ENCODE measurements at regions not wholly inside any gene's neighbourhood (a gene's known extent, or its start where the extent isn't known, plus 50 kb on each side); places are given as distances from the start of the nearest gene placed in this dataset.

DNA sequence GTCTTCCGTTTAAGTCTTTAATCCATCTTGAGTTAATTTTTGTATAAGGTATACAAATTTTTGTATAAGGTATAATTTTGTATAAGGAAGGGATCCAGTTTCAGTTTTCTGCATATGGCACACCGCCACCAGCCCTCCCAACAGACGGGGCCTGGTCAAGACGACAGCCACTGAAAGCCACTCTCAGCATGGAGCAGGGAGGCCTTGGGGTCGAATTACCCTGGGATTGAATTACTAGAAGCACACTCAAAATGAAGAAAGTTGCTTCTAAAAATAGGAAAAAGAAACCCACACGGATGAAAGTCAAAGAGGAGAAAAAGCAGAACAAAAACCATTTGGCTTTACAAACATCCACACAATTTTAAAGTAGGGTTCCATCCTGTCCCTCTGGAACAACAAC, 586.2 kb upstream of the ADAMTS16 start:
- WGBS, 2 donors: 39 to 53% methylated on average over 6 of the region's 6 CpGs
- Histone ChIP-seq H3K27me3 (no peaks in the 10 kb centered on the region), H3K4me3 (no peak overlapping the region), H3K4me1 (no peaks in the 10 kb centered on the region), H3K9me3 (no peaks in the 10 kb centered on the region), H3K36me3 (no peaks in the 10 kb centered on the region), H3K27ac (no peak overlapping the region)
- no peak for DNase-seq
- no peak for FAIRE-seq
- intact Hi-C loops (cut with DNase I): no loop called here
- no peak for ATAC-seq
- TF ChIP-seq, protein P1, sequence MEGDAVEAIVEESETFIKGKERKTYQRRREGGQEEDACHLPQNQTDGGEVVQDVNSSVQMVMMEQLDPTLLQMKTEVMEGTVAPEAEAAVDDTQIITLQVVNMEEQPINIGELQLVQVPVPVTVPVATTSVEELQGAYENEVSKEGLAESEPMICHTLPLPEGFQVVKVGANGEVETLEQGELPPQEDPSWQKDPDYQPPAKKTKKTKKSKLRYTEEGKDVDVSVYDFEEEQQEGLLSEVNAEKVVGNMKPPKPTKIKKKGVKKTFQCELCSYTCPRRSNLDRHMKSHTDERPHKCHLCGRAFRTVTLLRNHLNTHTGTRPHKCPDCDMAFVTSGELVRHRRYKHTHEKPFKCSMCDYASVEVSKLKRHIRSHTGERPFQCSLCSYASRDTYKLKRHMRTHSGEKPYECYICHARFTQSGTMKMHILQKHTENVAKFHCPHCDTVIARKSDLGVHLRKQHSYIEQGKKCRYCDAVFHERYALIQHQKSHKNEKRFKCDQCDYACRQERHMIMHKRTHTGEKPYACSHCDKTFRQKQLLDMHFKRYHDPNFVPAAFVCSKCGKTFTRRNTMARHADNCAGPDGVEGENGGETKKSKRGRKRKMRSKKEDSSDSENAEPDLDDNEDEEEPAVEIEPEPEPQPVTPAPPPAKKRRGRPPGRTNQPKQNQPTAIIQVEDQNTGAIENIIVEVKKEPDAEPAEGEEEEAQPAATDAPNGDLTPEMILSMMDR (IDR thresholded peaks at IDR 0.05): no peak

DNA sequence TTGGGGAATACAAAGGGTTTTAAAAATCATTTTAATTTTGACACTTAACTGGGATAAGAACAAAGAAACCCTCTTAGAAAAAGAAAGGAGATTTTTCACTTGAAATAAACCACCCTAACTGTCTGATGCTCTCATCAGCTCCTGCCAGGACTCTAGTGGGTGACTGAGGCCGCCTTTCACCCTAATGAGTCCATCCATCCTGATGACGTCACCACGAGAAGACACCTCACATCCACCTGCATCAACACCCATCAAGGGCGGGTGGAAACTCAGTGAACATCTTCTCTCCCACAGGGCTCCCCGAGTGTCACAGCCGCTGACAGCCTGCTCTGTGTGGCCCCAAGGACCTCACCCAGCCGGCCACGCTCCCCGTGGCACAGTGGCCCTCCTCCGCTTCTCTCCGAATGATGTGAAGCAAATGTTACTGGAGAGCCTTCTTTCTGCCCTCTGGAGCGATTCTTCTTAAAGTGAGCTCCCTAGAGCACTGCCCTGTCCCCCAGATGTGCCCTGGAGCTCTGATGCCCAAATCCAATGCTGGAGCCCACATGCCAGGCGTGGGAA, 584.3 kb upstream of the ADAMTS16 start:
- no peak for FAIRE-seq
- ATAC-seq: no peak
- no peak overlapping the region for H3K27ac ChIP-seq
- intact Hi-C loops (cut with DNase I): no loop called here
- no peak overlapping the region for H3K4me3 ChIP-seq
- 61 to 73% methylated on average over 13 of the region's 13 CpGs for WGBS, 2 donors
- H3K9me3 ChIP-seq: no peaks in the 10 kb centered on the region
- no peaks in the 10 kb centered on the region for H3K4me1 ChIP-seq
- no peaks in the 10 kb centered on the region for H3K36me3 ChIP-seq
- TF ChIP-seq, protein P1 (IDR thresholded peaks at IDR 0.05): no peak
- H3K27me3 ChIP-seq: no peaks in the 10 kb centered on the region
- DNase-seq: no peak

DNA sequence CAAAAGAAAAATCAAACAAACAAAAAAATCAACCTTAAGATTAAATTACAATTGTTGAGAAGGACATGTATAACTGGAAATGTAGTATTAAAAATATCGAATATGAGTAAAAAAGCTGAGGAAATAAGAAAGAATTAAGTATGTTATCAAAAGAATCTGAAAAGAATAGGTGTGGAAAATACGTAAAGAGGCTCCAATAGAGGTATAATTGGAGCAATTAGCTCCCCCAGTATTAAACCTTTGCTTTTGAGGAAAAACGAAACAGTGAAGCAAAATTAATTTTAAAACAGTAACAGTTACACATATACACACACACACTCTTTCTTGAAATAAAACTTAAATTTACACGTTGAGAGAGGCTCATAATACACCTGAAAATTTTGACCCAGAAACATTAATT, 578.7 kb upstream of the ADAMTS16 start:
- DNase-seq (no peak), FAIRE-seq (no peak), ATAC-seq (no peak)
- intact Hi-C loops (cut with DNase I): no loop called here
- H3K4me3 ChIP-seq: no peak overlapping the region
- TF ChIP-seq, protein P1 (IDR thresholded peaks at IDR 0.05): no peak
- H3K27ac ChIP-seq: no peak overlapping the region
- WGBS, 2 donors: 46 to 49% methylated on average over 4 of the region's 4 CpGs
- peaks cover 0 to 4% (median 0%) of the 10 kb centered on the region in 4 donors for H3K27me3 ChIP-seq
- no peaks in the 10 kb centered on the region for H3K4me1 ChIP-seq
- no peaks in the 10 kb centered on the region for H3K9me3 ChIP-seq
- H3K36me3 ChIP-seq: no peaks in the 10 kb centered on the region

DNA sequence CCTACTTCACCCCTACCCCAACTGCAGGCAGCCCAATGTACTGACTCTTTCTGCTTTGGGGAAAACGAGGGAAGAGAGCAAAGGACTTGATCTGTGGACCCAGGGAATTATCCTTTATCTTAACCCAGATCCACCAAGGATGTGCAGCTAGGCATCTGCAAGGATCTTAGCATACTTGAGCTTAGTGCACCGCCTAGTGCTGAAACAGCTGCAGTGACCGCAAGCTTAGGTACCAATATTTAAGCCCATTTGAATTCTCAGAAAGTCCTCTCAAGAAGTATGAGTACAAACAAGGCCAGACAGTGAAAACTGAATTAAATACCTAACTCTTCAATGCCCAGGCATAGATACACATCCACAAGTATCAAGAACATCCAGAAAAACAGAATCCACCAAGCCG, 576.7 kb upstream of the ADAMTS16 start:
- H3K9me3 ChIP-seq: no peaks in the 10 kb centered on the region
- TF ChIP-seq, protein P1 (IDR thresholded peaks at IDR 0.05): no peak
- intact Hi-C loops (cut with DNase I): no loop called here
- H3K4me3 ChIP-seq: no peak overlapping the region
- ATAC-seq (no peak), DNase-seq (no peak), FAIRE-seq (no peak)
- no peaks in the 10 kb centered on the region for H3K36me3 ChIP-seq
- 41 to 51% methylated on average over 4 of the region's 4 CpGs for WGBS, 2 donors
- H3K4me1 ChIP-seq: no peaks in the 10 kb centered on the region
- H3K27me3 ChIP-seq: peaks cover 0 to 4% (median 0%) of the 10 kb centered on the region in 4 donors
- no peak overlapping the region for H3K27ac ChIP-seq

DNA sequence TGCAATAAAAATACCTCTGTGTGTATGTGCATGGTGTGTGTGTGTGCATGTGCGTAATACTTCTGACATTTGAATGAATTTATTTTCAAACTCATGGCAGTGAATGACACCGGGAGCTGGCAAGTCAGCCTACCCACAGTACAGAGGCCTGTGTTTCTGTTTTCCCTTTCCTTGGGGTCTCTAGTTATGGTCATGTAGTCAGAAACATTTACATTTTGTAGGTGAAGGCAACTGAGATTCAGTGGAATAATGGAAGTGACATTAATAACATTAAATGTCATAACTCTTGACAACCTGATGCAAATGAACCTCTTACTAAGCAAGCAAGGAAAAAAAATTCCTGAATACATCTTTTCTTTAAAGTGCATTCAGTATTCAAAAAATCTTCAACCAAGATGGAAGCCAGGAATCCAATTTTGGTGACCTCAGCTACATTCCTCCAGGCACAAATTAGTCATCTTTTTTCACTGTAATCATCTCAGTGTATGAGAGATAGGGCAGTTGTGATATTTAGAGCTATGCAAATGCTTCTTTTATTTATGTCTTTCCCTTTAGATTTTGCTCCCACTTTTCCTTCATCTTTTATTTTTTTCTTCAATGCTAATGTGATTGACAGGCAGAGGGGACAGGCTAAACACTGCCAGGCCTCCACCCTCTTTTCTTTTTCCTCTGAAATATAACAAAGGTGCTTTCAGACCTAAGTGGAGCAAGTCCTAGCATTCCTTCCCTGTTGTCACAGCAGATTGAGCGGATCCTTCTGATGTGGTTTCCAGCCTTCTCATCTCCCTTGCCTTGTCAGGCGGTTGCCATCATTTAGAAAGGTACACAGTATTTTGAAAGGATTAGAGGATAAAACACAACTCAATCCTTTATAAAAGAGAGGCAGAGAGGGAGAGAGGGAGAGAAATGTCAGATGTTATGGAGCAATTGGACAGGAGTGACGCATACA, 569.8 kb upstream of the ADAMTS16 start:
- Histone ChIP-seq H3K36me3 (no peaks in the 10 kb centered on the region), H3K9me3 (no peaks in the 10 kb centered on the region), H3K27ac (no peak overlapping the region), H3K4me1 (no peaks in the 10 kb centered on the region), H3K4me3 (no peak overlapping the region), H3K27me3 (no peaks in the 10 kb centered on the region)
- ATAC-seq: no peak
- 55 to 70% methylated on average over 5 of the region's 5 CpGs for WGBS, 2 donors
- TF ChIP-seq, protein P1 (IDR thresholded peaks at IDR 0.05): no peak
- intact Hi-C loops (cut with DNase I): no loop called here
- FAIRE-seq: no peak
- DNase-seq: no peak

Measured in pancreas (tissue), 10 donors.